Stimulated activated CD4-positive, alpha-beta T cell treated with anti-CD3 and anti-CD28 coated beads, Interleukin-2, amount 100 ng/mL, for 24 hours (primary cell): ENCODE measurements at regions not wholly inside any gene's neighbourhood (a gene's known extent, or its start where the extent isn't known, plus 50 kb on each side); places are given as distances from the start of the nearest gene placed in this dataset.

Experiments used
- DNase-seq, 2 donors: peaks; one replicate each; pipeline ENCODE4 v3.0.0-alpha.2; 2020

GRCh38 chr2:51243892-51244535 is 212.1 kb upstream of the NRXN1 start:
- no peak for DNase-seq

GRCh38 chr2:51237626-51238271 is 205.8 kb upstream of the NRXN1 start:
- DNase-seq: no peak

GRCh38 chr2:51232027-51232426 is 200.1 kb upstream of the NRXN1 start:
- DNase-seq: no peak

DNA sequence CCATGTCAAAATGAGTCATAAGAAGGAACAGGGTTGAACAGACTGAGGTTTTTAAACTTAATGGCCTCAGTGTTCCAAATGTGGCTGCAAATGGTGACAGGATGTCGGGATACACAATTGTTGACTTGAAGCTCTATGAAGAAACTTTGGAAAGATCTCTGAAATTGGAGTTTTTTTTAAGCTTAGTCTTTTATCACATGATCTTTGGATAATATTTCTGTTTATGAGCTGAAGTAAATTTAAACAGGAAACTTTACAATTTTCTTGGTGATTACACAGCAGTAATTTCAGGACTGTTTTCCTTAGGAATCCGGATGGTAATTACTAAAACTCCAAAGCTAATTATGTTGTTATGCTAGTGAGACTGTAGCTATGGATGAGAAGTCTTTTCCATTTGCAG is 199.1 kb upstream of the NRXN1 start:
- DNase-seq: no peak

DNA sequence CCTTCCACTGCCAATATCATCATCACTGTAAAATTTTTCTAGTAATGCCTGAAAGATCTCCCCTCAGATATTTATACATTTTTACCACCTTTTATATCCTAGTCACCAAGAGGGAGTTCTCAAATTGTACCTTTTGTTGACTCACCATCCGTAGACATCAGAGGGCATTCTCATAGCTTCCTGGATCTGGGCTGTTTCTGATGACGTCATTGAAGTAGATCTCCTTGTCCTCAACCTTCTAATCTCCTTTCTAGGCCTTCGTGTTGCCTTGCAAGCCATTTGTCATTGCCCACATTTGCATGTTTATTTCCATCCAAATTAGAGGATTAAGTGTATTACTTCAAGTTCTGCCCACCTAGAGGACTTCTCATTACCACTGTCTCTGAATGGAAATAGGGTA is 193.4 kb upstream of the NRXN1 start:
- no peak for DNase-seq

GRCh38 chr2:51224790-51225189 is 192.9 kb upstream of the NRXN1 start:
- no peak for DNase-seq

DNA sequence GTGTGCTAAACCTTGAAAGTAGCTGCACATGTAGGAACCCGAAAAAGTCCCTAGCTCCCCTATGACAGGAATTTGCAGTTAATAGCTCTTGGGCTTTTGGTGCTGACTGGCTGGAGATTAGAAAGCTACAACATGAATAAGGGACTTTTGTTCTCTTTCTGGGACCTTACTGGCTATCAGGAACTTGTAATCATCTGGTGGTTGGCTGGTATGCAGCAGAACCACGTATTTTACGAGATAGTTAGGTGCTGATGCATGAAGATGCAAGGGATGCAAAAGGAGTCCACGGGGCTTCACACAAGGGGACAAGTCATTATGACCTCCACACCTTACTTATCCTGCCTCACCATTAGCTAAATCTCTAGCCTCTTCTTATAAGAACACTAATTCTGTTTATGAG is 190.2 kb upstream of the NRXN1 start:
- DNase-seq: no peak

GRCh38 chr2:51220606-51221005 is 188.7 kb upstream of the NRXN1 start:
- DNase-seq: no peak

DNA sequence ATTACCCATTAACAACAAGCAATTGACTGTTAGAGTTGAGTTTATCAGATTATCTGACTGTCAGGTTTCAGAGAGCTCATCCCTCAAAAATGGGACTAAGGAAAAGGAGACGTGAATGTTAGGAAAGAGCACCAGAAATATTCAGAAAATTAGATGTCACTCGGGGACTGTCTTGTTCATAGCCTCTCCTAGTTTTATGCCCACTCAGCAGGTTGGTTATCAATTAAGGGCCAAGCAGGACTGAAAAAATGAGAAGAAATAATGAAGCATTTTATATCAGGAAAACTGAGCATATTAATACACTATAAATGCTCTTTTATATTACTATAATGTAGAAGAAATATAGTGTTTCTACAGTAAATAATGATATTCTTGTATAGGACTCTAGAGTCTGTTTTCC is 188.1 kb upstream of the NRXN1 start:
- DNase-seq: no peak

GRCh38 chr2:51219468-51219867 is 187.5 kb upstream of the NRXN1 start:
- DNase-seq: no peak

DNA sequence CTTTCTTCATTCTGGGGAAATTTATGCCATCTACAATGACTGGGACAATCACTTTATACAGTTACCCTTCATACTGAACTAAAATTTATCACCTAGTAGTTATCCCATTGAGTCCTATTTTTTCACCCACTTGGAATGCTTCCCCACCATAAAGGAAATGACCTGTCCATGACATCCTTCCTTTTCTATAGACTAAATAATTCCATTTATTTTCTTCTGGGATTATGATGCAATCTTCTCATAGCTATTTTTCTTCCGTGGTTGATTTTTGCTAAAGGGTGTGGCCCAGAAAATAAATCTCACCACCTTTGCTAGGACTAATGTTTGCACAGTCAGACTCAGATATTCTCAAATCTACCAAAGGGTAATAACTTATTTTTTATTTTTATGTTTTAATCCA is 186.1 kb upstream of the NRXN1 start:
- no peak for DNase-seq

DNA sequence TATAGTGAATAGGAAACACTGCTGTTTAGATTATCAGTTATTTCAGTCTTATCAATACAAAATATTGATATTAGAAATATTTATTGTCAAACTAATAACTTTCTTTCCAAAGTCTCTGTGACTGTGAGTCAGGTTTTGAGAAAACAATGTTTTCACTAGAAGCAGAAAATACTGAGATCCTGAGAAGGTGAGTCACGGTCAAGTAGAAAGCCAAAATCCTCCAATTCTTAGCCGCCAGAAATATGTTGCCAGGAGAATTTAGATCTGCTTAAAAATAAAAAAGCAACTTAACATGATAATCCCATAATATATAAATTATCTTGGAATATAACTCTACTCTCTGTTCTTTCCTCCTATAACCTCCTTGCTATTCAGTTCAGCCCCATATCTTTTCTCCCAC is 181.9 kb upstream of the NRXN1 start:
- DNase-seq: no peak

- no peak for DNase-seq
Observed at GRCh38 chr2:51212374-51212773, 180.4 kb upstream of the NRXN1 start.

- DNase-seq: no peak
Observed at GRCh38 chr2:51208521-51208920, 176.6 kb upstream of the NRXN1 start.

- DNase-seq: no peak
Observed at GRCh38 chr2:51201295-51201694, 169.4 kb upstream of the NRXN1 start.

GRCh38 chr2:51194656-51195055 is 162.7 kb upstream of the NRXN1 start:
- DNase-seq: no peak

- no peak for DNase-seq
Observed at GRCh38 chr2:51170273-51170672, 138.3 kb upstream of the NRXN1 start.

DNA sequence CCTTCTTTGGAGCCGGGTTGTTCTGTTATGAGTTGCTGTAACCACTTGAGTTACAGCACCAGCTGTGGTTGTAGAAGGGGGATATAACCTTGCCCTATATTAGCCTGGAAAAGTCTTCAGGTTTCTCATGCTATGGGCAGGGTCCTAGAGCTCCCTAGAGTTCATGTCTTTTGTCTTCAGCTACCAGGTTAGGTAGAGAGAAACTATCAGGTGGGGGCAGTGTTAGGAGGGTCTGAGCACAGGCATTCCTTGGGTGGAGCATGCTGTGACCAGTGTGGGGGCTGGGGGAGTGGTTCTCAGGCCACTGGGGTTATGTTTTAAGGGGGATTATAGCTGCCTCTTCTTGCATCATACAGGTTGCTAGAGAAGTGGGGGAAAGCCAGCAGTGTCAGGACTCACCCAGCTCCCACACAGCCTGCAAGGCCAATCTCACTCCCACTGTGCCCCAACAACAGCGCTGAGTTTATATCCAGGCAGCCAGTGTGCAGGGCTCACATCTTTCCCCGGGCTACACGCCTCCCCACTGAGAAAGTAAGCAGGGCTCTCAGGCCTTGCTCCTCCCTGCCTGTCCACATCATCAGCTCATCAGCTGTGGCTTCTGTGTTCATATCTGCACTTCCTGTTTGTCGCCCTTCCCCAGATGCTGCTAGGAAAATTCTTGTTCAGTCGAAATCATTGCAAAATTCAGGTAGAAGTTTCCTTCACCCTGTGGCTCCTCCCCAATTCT is 133.8 kb upstream of the NRXN1 start:
- DNase-seq: no peak

DNA sequence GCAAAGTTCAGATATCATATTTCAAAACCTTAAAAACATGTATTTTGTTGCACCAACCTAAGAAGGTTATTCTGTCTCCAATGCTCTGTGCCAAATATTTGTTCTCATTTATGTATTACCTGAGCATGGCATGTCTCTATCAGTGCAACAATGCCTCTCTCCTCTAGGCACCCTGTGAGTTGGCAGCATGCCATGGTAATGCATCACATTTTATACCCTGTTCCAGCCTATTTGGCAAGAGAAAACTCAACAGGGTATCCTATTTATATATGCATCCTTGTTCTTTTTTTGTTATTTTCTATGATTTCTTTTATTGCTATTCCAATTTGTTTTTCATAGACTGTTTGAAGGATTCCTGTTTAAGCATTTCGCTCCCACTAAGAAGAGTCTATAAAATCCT is 126.3 kb upstream of the NRXN1 start:
- DNase-seq: no peak

DNA sequence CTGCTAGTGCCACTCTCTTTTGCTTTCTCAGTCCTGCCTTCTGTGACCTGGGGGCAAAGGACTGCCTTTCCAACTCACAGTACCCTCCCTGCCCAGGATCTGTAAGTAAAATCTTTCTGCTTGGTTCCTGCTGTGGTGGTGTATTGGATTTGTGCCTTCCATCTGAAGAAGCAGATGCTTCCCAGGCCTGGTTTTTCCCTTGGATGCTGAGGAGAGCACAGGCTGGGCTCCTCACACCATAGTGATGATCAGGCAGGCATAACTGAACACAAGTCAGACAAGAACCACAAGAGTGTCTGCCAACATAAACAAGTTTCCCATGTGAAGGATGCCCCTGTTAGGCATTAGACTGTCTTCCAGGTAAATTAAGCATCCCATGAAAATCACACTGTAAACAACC is 121.3 kb upstream of the NRXN1 start:
- DNase-seq: no peak

- DNase-seq: no peak
Observed at GRCh38 chr2:51151490-51152140, 119.7 kb upstream of the NRXN1 start.

GRCh38 chr2:51149725-51150124 is 117.8 kb upstream of the NRXN1 start:
- DNase-seq: no peak

DNA sequence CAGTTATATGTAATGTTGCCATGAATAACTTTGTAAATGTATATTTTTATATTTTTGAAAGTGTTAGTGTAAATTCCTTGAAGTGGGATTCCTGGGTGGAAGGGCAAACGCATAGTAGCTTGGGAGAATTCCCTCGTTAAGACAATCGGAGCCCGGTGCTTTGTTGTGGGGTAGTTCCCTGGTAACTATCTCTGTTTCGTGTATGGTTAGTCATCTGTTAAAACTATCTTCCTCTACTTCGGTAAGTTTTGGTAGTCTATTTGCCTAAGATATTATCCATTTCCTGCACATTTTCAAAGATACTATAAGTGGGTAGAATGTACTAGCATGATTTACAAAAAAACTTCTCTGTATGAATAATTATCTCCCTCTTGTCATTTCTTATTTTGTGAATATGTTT is 113.8 kb upstream of the NRXN1 start:
- DNase-seq: no peak

GRCh38 chr2:51120754-51121280 is 88.9 kb upstream of the NRXN1 start:
- no peak for DNase-seq
